ENCODE measurements at regions not wholly inside any gene's neighbourhood (a gene's known extent, or its start where the extent isn't known, plus 50 kb on each side); places are given as distances from the start of the nearest gene placed in this dataset.

GRCh38 chr6:21431526-21431925 lies 162.0 kb upstream of the SOX4 start:
- DNase-seq: no peak

GRCh38 chr6:21436625-21437024 lies 156.9 kb upstream of the SOX4 start:
- DNase-seq: no peak

- peak; percentile 19 for DNase-seq
These were observed 156.0 kb upstream of the SOX4 start for GRCh38 chr6:21437581-21437980.

GRCh38 chr6:21438237-21438985 lies 155.1 kb upstream of the SOX4 start:
- no peak for DNase-seq

GRCh38 chr6:21438986-21439352 lies 154.6 kb upstream of the SOX4 start:
- DNase-seq: no peak

- DNase-seq: no peak
These were observed 152.2 kb upstream of the SOX4 start for GRCh38 chr6:21441386-21441785.

- no peak for DNase-seq
These were observed 150.7 kb upstream of the SOX4 start for GRCh38 chr6:21442874-21443273.

- no peak for DNase-seq
These were observed 148.8 kb upstream of the SOX4 start for GRCh38 chr6:21444711-21445260.

GRCh38 chr6:21447987-21448386 lies 145.6 kb upstream of the SOX4 start:
- DNase-seq: no peak

- no peak for DNase-seq
These were observed 145.0 kb upstream of the SOX4 start for GRCh38 chr6:21448485-21449109.

- no peak for DNase-seq
These were observed 143.4 kb upstream of the SOX4 start for GRCh38 chr6:21450149-21450548.

GRCh38 chr6:21450628-21451027 lies 142.9 kb upstream of the SOX4 start:
- DNase-seq: no peak

- DNase-seq: no peak
These were observed 142.0 kb upstream of the SOX4 start for GRCh38 chr6:21451546-21452013.

GRCh38 chr6:21454262-21454661 lies 139.3 kb upstream of the SOX4 start:
- no peak for DNase-seq

- no peak for DNase-seq
These were observed 138.5 kb upstream of the SOX4 start for GRCh38 chr6:21455071-21455470.

- no peak for DNase-seq
These were observed 135.9 kb upstream of the SOX4 start for GRCh38 chr6:21457647-21458046.

- DNase-seq: no peak
These were observed 133.9 kb upstream of the SOX4 start for GRCh38 chr6:21459641-21460040.

GRCh38 chr6:21461844-21462518 lies 131.6 kb upstream of the SOX4 start:
- no peak for DNase-seq

- DNase-seq: no peak
These were observed 131.1 kb upstream of the SOX4 start for GRCh38 chr6:21462519-21462852.

- no peak for DNase-seq
These were observed 126.5 kb upstream of the SOX4 start for GRCh38 chr6:21467091-21467490.

- no peak for DNase-seq
These were observed 125.1 kb upstream of the SOX4 start for GRCh38 chr6:21468461-21468860.

GRCh38 chr6:21469213-21469612 lies 124.3 kb upstream of the SOX4 start:
- no peak for DNase-seq

- no peak for DNase-seq
These were observed 117.4 kb upstream of the SOX4 start for GRCh38 chr6:21476112-21476511.

- DNase-seq: no peak
These were observed 115.1 kb upstream of the SOX4 start for GRCh38 chr6:21478411-21478810.
